ENCODE measurements at regions not wholly inside any gene's neighbourhood (a gene's known extent, or its start where the extent isn't known, plus 50 kb on each side); places are given as distances from the start of the nearest gene placed in this dataset.
"Not testable (repeated sequence)": the region's sequence is repeated elsewhere in the genome, so short reads cannot be mapped to it uniquely, and the experiment has no call there.

DNA sequence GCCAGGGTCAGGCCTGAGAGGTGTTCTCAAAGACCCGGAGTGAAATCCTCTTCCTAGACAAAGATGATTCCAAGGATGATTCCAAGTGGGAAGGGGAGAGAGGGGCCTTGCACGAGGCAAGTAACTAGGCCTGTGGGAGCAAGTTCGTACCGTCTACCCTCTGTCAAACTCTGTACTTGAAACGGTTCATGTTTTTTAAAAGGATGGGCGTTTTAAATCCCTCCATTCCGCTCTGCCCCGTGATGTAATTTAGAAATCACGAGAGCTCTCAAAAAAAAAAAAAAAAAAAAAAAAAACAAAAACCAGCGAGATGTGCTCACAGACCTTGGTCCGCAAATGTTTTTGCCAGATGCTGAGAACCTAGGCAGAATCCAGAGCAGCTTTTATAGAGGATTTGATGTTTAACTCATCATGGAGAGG lies 114.7 kb upstream of the CARD11 start:
- no peak overlapping the region for H2AFZ ChIP-seq (ENCODE audit: low read length)
- H4K20me1 ChIP-seq (ENCODE audit: control insufficient read depth, extremely low read depth, insufficient read depth, low read length), result no peaks in the 10 kb centered on the region
- DNase-seq (ENCODE audit: low read depth in 2 of 2), result no peak
- no peak overlapping the region for H3K4me2 ChIP-seq (ENCODE audit: extremely low read depth, insufficient read depth, low read length)
- H3K79me2 ChIP-seq (ENCODE audit: control insufficient read depth, insufficient read depth, low read length), result no peaks in the 10 kb centered on the region
- no peaks in the 10 kb centered on the region for H3K9me3 ChIP-seq (ENCODE audit: control insufficient read depth, insufficient read depth, low read depth, low read length)
- no peaks in the 10 kb centered on the region for H3K4me1 ChIP-seq (ENCODE audit: control insufficient read depth, extremely low read depth, insufficient read depth, low read length)
- H3K9ac ChIP-seq (ENCODE audit: insufficient read depth, low read length), result no peak overlapping the region
- no peaks in the 10 kb centered on the region for H3K27me3 ChIP-seq (ENCODE audit: control insufficient read depth, insufficient read depth, low read length)
- H3K4me3 ChIP-seq (replicated peaks in 1 of 4; ENCODE audit: control extremely low read depth in 1 of 4, insufficient read depth in 1 of 4, low read depth in 3 of 4, low read length in 4 of 4), result no peak overlapping the region
- TF ChIP-seq, protein P1, sequence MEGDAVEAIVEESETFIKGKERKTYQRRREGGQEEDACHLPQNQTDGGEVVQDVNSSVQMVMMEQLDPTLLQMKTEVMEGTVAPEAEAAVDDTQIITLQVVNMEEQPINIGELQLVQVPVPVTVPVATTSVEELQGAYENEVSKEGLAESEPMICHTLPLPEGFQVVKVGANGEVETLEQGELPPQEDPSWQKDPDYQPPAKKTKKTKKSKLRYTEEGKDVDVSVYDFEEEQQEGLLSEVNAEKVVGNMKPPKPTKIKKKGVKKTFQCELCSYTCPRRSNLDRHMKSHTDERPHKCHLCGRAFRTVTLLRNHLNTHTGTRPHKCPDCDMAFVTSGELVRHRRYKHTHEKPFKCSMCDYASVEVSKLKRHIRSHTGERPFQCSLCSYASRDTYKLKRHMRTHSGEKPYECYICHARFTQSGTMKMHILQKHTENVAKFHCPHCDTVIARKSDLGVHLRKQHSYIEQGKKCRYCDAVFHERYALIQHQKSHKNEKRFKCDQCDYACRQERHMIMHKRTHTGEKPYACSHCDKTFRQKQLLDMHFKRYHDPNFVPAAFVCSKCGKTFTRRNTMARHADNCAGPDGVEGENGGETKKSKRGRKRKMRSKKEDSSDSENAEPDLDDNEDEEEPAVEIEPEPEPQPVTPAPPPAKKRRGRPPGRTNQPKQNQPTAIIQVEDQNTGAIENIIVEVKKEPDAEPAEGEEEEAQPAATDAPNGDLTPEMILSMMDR (conservative IDR thresholded peaks at IDR 0.05 in 1 of 2, IDR thresholded peaks at IDR 0.05 in 1 of 2; ENCODE audit: low read depth in 1 of 2, low read length in 2 of 2), result no peak
- TF ChIP-seq EZH2 (IDR thresholded peaks at IDR 0.05; ENCODE audit: low read length, missing control alignments), result no peak
- no peak overlapping the region for H3K27ac ChIP-seq (ENCODE audit: insufficient read depth, low read length)
- no peaks in the 10 kb centered on the region for H3K36me3 ChIP-seq (ENCODE audit: control insufficient read depth, insufficient read depth, low read length)

DNA sequence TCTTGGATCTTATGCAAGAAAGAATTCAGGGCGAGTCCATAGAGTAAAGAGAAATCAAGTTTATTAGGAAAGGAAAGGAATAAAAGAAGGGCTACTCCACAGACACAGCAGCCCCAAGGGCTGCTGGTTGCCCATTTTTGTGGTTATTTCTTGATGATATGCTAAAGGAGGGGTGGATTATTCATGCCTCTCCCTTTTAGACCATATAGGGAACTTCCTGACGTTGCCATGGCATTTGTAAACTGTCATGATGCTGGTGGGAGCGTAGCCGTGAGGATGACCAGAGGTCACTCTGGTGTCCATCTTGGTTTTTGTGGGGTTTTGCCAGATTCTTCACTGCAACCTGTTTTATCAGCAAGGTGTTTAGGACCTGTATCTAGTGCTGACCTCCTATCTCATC lies 115.4 kb upstream of the CARD11 start:
- Histone ChIP-seq H3K27me3 (ENCODE audit: control insufficient read depth, insufficient read depth, low read length) (no peaks in the 10 kb centered on the region), H2AFZ (ENCODE audit: low read length) (no peak overlapping the region), H3K4me2 (ENCODE audit: extremely low read depth, insufficient read depth, low read length) (no peak overlapping the region), H3K9me3 (ENCODE audit: control insufficient read depth, insufficient read depth, low read depth, low read length) (no peaks in the 10 kb centered on the region), H3K27ac (ENCODE audit: insufficient read depth, low read length) (no peak overlapping the region), H3K79me2 (ENCODE audit: control insufficient read depth, insufficient read depth, low read length) (no peaks in the 10 kb centered on the region), H3K36me3 (ENCODE audit: control insufficient read depth, insufficient read depth, low read length) (no peaks in the 10 kb centered on the region), H3K4me1 (ENCODE audit: control insufficient read depth, extremely low read depth, insufficient read depth, low read length) (no peaks in the 10 kb centered on the region), H3K9ac (ENCODE audit: insufficient read depth, low read length) (no peak overlapping the region), H4K20me1 (ENCODE audit: control insufficient read depth, extremely low read depth, insufficient read depth, low read length) (no peaks in the 10 kb centered on the region), H3K4me3 (replicated peaks in 1 of 4; ENCODE audit: control extremely low read depth in 1 of 4, insufficient read depth in 1 of 4, low read depth in 3 of 4, low read length in 4 of 4) (no peak overlapping the region)
- DNase-seq (ENCODE audit: low read depth in 2 of 2), result no peak
- no peak for TF ChIP-seq EZH2 (IDR thresholded peaks at IDR 0.05; ENCODE audit: low read length, missing control alignments)
- TF ChIP-seq, protein P1 (conservative IDR thresholded peaks at IDR 0.05 in 1 of 2, IDR thresholded peaks at IDR 0.05 in 1 of 2; ENCODE audit: low read depth in 1 of 2, low read length in 2 of 2), result no peak

DNA sequence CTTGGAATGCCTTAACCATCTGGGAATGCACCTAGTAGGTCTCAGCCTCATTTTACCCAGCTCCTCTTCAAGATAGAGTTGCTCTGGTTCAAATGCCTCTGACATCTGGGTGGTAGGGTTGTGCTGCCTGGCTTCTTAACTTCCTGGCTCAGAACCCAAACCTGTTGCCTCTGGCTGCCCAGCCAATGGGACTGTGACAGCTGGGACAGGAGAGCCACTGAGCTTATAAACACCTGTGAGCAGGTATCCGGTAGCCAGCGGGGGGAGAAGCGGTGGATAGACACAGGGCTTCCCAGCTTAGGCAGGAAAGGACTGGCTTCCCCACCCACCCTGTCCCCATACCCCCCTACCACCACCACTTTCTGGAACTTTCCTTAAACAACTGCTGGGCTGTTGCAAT lies 115.8 kb upstream of the CARD11 start:
- no peaks in the 10 kb centered on the region for H3K79me2 ChIP-seq (ENCODE audit: control insufficient read depth, insufficient read depth, low read length)
- no peak overlapping the region for H3K27ac ChIP-seq (ENCODE audit: insufficient read depth, low read length)
- no peak for TF ChIP-seq EZH2 (IDR thresholded peaks at IDR 0.05; ENCODE audit: low read length, missing control alignments)
- TF ChIP-seq, protein P1 (conservative IDR thresholded peaks at IDR 0.05 in 1 of 2, IDR thresholded peaks at IDR 0.05 in 1 of 2; ENCODE audit: low read depth in 1 of 2, low read length in 2 of 2), result no peak
- no peak overlapping the region for H2AFZ ChIP-seq (ENCODE audit: low read length)
- H3K4me2 ChIP-seq (ENCODE audit: extremely low read depth, insufficient read depth, low read length), result no peak overlapping the region
- no peaks in the 10 kb centered on the region for H4K20me1 ChIP-seq (ENCODE audit: control insufficient read depth, extremely low read depth, insufficient read depth, low read length)
- H3K9ac ChIP-seq (ENCODE audit: insufficient read depth, low read length), result no peak overlapping the region
- no peaks in the 10 kb centered on the region for H3K27me3 ChIP-seq (ENCODE audit: control insufficient read depth, insufficient read depth, low read length)
- no peaks in the 10 kb centered on the region for H3K36me3 ChIP-seq (ENCODE audit: control insufficient read depth, insufficient read depth, low read length)
- no peak overlapping the region for H3K4me3 ChIP-seq (replicated peaks in 1 of 4; ENCODE audit: control extremely low read depth in 1 of 4, insufficient read depth in 1 of 4, low read depth in 3 of 4, low read length in 4 of 4)
- H3K9me3 ChIP-seq (ENCODE audit: control insufficient read depth, insufficient read depth, low read depth, low read length), result no peaks in the 10 kb centered on the region
- no peak for DNase-seq (ENCODE audit: low read depth in 2 of 2)
- no peaks in the 10 kb centered on the region for H3K4me1 ChIP-seq (ENCODE audit: control insufficient read depth, extremely low read depth, insufficient read depth, low read length)

DNA sequence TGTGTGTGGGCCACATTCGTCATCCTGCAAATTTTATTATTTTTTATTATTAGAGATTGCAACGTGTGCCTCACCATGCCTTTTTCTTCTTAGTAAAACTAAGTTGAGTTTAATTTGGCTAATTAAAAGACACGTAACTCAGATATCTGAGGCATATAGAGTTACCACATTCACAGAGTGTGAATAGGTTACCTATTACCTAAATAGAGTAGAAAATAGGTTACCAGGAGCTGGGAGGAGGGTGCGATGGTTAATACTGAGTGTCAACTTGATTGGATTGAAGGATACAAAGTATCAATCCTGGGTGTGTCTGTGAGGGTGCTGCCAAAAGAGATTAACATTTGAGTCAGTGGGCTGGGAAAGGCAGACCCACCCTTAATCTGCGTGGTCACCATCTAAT lies 116.3 kb upstream of the CARD11 start:
- H3K36me3 ChIP-seq (ENCODE audit: control insufficient read depth, insufficient read depth, low read length); H3K79me2 ChIP-seq (ENCODE audit: control insufficient read depth, insufficient read depth, low read length); H3K4me1 ChIP-seq (ENCODE audit: control insufficient read depth, extremely low read depth, insufficient read depth, low read length); H3K4me2 ChIP-seq (ENCODE audit: extremely low read depth, insufficient read depth, low read length); H4K20me1 ChIP-seq (ENCODE audit: control insufficient read depth, extremely low read depth, insufficient read depth, low read length); H3K27ac ChIP-seq (ENCODE audit: insufficient read depth, low read length); H3K4me3 ChIP-seq (replicated peaks in 1 of 4; ENCODE audit: control extremely low read depth in 1 of 4, insufficient read depth in 1 of 4, low read depth in 3 of 4, low read length in 4 of 4); H3K27me3 ChIP-seq (ENCODE audit: control insufficient read depth, insufficient read depth, low read length); H2AFZ ChIP-seq (ENCODE audit: low read length); H3K9me3 ChIP-seq (ENCODE audit: control insufficient read depth, insufficient read depth, low read depth, low read length); H3K9ac ChIP-seq (ENCODE audit: insufficient read depth, low read length); DNase-seq (ENCODE audit: low read depth in 2 of 2): not testable (repeated sequence)

Measured in fibroblast of lung (primary cell).